C1 segment of cervical spinal cord (tissue), 14 donors: ENCODE measurements at regions not wholly inside any gene's neighbourhood (a gene's known extent, or its start where the extent isn't known, plus 50 kb on each side); places are given as distances from the start of the nearest gene placed in this dataset.
"Not testable (repeated sequence)": the region's sequence is repeated elsewhere in the genome, so short reads cannot be mapped to it uniquely, and the experiment has no call there.

Experiments used
- DNase-seq, 14 donors: peaks; one replicate each; lab custom pipeline; 2025; lab: John Stamatoyannopoulos, UW

- DNase-seq: not testable (repeated sequence)
Measured at GRCh38 chr7:101679653-101680173, 50.6 kb upstream of the MYL10 start.

DNA sequence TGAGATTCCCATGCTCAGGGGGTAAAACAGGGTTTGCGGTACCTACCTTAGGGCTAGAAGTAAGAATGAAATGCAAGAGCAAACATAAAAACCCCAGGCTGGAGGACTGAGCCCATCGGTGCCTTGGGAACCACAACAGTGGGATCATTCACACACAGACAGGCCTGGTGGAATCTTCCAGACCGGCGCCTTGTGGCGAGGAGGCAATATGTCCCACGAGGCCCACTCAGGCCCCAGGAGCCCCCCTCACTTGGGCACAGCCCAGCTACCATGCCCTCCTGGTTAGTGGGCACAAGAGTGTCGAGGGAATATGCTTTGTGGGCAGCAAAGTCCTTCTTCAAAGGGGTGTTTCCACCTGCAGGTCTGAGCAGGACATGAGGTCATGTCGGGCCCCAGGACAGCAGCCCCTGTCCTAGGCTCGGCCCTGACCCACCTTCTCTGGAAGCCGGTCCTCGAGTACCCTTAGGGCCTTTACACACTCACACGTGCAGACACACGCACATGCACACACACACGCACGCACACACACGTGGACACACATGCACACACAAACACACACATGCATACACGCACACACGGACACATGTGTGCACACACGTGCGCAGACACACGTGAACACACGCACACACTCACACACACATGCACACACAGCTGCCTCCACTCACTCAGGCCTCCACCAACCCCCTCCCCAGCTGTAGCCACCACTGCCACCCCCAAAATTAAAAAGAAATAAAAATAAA is 51.5 kb upstream of the MYL10 start:
- no peak for DNase-seq

DNA sequence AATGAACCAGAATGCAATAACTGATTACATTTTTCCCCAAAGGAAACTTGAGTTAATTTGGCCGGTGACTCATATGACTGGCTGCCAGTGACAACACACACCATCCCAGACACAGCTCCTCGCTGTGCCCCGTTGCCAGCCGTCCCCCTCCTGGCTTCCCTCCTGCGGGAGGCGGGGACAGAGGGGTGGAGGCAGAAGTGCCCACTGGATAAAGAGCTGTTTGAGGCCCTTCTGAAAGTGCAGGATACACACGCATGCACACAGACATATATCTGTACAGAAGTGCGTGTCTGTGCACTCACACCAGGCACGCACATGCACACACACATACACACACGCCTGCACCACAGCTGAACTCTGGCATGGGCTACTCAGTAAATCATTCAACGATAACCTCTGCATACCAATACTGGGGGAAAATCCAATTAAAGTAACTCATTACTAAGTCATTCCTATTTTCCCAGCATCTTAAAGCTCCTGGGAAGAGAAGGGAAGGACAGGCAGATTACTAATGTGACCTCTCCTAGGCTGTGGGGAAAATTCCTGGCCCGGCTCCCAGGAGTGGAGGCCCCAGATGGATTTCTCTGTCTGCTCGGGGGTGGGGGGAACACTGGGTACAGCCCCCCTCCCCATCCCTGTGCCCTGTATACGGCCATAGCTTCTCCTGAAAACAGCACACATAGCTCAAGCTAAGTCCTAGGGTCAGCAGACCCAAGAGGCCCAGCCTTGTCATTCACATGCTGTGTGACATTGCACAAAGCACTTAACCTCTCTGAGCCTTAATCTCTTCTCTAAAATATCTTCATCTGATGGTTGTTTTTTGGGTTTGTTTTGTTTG is 52.3 kb upstream of the MYL10 start:
- DNase-seq: peak in 6 of 14 donors; percentile 1 to 57 (median 11)

GRCh38 chr7:101684983-101685330 is 55.9 kb upstream of the MYL10 start:
- no peak for DNase-seq

GRCh38 chr7:101686030-101686429 is 56.9 kb upstream of the MYL10 start:
- no peak for DNase-seq

GRCh38 chr7:101687081-101687480 is 58.0 kb upstream of the MYL10 start:
- DNase-seq: no peak

- DNase-seq: no peak
Measured at GRCh38 chr7:101687791-101688182, 58.7 kb upstream of the MYL10 start.

DNA sequence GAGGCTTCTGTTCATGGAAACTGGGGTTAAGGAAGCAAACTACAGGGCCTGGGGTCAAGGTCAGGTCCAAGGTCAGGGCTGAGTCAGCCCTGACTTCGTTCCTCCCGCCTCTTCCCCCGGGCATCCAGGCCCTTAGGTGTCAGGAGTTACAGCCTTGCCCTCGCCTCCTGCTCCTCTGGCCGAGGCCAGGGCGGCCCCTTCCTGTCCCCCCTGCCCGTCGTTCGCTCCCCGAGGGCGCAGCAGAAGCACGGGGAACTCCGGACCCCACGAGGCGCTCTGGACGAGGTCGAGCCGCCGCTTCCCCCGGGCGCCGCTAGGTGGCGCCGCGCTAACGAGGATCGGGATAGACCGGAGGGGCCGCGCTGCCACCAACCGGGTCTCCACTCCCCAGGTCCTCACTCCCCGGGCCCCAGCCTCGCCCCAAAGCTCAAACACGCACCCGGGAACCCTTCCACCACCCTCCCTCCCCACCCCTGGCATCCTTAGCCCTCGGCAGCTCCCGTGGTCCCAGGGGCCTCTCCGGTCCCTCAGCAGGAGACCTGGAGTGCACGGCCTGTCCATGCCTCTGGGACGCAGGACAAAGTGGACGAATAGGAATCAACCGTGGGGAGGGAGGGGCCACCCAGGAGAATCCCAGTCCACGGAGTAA is 59.2 kb upstream of the MYL10 start:
- DNase-seq: peak in 13 of 14 donors; percentile 8 to 68 (median 26)

DNA sequence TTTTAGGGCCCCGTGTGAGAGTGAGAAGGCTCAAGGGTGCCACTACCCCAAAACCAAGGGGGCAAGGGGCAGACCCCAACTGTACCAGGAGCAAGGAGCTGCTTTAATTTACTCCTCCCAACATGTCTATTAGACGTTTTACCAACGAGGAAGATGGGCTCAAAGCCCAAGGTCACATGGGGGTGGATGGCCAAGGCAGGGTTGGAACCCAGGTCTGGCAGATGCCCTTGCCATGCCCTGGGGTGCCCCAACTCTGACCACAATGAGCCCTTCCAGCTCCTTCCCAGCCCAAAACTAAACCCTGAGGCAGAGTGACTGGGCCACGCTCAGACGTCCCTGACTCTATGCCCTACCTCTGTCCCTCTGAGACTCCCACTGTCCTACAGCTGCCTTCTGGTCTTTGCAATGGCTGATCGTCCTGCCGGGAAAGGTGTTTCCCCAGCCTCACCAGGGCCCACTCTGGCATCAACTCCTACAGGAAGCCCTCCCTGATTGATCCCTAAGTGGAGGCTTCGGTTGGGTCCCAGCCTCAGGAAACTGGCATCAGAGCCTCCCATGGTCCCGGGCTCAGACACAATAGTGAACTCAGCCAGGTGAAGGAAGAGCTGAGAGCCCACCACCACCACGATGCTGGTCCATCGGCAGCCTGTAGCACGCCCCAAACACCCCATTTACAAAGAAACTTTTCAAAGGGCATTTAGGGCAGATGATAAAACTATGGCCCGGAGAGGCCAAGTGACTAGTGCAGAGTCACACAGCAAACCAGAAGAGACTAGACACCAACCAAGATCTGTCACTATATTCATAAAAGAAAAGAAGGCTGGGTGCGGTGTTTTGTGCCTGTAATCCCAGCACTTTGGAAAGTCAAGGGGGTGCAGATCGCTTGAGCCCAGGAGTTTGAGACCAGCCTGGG is 60.2 kb upstream of the MYL10 start:
- no peak for DNase-seq

GRCh38 chr7:101690061-101690460 is 61.0 kb upstream of the MYL10 start:
- no peak for DNase-seq

- no peak for DNase-seq
Measured at GRCh38 chr7:101691822-101692384, 62.8 kb upstream of the MYL10 start.

DNA sequence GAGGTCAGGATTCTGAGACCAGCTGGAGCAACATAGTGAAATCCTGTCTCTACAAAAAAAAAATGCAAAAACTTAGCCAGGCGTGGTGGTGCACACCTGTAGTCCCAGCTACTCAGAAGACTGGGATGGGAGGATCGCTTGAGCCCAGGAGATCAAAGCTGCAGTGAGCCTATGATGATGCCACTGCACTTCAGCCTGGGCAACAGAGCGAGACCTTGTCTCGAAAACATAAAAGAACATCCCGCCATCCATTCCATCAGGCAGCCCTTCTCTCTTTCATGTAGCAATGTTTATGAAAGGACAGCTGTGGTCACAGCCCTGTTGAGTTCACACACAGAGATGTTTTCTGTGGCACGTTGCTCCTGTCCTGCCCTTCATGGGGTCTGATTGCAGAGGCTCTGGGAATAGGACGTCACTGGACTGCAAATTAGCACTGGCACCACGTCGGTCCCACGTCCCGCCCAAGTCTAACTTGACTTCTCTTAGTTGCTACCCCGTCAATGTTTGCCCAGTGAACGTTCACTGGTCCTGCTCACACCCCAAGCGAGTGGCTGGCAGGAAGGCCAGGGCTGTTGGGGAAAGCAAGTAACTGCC is 64.5 kb upstream of the MYL10 start:
- DNase-seq: no peak

GRCh38 chr7:101698964-101699363 is 69.9 kb upstream of the MYL10 start:
- DNase-seq: no peak

DNA sequence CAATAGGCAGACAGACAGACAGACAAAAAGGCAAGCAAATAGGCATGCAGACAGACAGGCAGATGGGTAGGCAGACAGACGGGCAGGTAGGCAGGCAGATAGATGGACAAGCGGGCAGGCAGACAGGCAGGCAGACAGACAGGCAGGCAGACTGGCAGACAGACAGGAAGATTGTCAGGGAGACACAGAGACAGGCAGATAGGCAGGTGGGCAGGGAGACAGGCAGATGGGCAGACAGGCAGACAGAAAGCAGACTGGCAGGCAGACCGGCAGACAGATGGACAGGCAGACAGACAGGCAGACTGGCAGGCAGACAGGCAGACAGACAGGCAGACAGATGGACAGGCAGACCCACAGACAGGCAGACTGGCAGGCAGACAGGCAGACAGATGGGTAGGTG is 70.3 kb upstream of the MYL10 start:
- no peak for DNase-seq

DNA sequence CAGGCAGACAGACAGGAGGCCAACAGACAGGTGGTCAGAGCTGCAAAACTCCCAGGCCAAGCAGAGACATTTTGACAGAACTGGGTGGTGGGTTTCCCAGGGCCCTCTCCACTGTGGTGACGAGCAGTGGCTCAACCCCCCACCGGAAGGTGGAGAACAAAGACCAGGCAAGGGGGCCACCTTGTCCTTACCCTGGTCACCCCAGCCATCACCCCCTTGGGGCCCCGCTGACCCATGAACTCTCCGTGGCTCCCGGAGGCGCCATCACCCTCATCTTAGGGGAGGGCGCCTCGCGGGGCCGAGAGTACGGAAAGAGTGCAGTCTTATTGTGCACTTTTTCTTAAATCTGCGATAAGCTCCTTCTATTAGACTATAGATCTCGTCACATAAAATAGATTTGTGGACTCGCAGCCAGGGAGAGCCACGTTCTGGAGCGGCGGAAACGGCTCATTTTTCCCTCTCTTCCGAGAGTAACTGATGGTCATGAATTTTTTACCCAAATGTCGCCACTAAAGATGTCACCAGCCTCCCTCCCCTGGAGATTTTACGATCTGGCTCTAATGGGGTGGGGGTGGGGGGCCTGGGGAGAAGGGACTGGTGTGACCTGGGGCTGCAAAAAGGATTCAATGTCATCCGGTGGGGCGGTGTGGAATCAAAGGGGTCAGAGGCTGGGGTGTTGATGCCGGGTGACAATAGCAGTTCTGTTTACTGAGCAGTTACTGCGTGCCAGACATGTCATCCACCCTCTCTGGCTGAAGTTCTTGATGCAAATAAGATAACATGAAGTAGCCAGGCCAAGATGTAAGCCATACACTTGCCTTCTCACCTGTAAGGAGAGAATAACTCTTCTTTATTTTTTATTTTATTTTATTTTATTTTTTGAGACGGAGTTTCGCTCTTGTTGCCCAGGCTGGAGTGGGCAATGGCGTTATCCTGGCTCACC is 71.1 kb upstream of the MYL10 start:
- no peak for DNase-seq

DNA sequence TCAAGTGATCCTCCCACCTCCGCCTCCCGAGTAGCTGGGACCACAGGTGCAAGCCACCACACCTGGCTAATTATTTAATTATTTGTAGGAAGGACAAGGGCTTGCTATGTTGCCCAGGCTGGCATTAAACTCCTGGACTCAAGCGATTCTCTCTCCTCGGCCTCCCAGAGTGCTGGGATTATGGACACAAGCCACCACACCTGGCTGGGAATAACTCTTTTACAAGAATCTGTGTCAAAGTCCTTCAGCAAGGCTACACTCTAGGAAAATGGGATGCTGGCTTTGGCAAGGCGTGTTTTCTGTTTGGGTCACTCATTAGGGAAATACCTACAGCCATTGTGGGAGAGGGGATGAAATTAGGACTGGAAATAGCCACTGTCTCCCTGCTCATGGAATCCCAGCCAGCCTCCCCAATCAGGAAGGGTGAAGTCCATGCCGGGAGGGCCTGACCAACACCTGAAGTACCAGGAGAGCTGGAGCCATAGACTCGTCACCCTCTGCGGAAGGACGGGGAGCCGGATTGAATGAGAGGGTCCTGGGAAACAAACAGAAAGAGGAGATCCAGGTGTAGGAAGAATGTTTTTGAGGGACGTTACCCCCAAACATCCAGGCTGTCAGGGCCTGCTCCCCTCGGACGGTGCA is 72.2 kb upstream of the MYL10 start:
- no peak for DNase-seq

- DNase-seq: no peak
Measured at GRCh38 chr7:101702362-101702850, 73.3 kb upstream of the MYL10 start.

DNA sequence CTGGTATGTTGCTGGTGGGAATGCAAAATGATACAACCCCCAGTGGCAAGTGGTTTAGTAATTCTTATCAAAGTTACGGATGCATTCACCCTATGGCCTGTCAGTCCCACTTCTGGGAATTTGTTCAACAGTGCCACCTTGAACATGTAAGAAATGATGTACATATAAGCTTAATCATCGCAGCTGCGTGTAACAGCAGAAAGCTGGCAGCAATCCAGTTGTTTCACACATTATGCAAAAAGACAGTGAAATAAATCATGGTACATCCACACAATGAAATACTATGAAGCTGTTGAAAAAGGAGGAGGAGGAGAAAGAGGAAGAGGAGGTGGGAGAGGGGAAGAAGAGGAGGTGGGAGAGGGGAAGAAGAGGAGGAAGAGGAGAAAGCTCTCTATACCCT is 76.2 kb upstream of the MYL10 start:
- DNase-seq: no peak

DNA sequence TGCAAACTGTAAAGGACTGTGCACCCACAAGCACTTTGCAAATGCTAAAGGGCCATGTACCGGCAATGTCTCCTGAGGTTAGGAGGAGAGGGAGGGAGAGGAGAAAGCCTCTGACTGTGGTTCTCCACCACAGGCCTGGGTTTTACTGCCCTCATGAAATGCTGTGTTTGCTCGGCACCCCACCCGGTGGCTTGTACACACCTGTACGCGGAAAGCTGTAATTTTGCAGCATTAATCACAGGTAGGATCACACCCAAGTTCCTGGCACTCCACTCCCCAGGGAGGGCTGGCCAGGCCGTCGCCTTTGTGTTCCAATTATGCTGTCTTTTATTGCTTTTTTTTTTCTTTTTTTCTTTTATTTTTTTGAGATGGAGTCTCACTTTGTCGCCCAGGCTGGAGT is 78.5 kb upstream of the MYL10 start:
- no peak for DNase-seq
